ENCODE measurements at regions not wholly inside any gene's neighbourhood (a gene's known extent, or its start where the extent isn't known, plus 50 kb on each side); places are given as distances from the start of the nearest gene placed in this dataset.

DNA sequence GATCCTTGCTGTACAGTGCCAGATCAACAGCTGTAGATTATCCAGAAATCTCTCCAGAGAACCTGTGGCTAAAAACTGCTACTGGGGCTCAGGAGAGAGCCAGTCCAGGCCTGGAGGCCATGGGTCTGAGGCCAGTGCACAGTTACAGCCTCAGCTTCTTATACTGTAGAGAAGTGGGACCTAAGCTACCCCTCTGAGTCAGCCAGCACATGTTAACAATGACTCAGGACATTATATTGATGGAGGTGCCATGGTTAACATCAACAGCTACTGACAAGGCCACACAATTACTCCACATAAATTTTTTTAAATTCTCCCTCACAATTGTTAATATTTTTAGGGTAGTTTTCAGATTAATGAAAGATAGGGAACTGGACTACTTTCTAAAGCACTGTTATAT, 138.5 kb downstream of the RBM26 start:
- no peak for DNase-seq (ENCODE audit: low spot score)

DNA sequence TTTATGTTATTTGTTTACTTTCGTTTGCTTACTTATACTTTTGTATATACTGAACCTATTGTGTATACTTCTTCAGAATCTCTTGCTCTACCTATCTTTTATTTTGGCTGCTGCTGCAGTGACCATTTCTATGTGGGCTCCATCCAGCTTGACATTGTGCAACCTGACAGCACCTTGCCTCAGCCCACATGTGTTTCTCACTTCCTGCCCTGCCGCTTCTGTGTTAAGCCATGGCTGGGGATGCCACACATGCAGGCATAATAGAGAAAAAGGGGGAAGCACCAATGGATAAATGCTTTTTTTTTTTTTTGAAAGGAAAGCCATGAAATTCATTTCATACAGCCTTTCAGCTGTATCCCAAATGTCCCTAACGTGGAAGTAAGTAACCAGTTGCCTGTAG, 147.6 kb downstream of the RBM26 start:
- DNase-seq (ENCODE audit: low spot score), result no peak

DNA sequence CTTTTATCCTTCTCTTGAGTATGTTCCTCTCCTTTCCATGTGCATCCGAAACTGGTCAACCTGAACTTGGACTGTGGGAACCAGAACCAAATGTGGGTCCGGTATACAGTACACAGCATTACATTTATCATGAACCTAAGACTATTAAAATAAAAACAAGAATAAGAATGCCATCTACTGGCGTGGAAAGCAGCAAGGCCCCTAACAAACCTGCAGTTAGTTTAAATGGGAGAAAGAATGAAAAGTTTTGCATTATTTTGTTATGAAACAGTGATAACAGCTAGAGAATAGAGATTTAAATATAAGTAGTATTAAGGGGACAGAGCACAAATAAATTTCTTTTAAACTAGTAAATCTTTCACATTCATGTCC, 159.5 kb downstream of the RBM26 start:
- no peak for DNase-seq (ENCODE audit: low spot score)

DNA sequence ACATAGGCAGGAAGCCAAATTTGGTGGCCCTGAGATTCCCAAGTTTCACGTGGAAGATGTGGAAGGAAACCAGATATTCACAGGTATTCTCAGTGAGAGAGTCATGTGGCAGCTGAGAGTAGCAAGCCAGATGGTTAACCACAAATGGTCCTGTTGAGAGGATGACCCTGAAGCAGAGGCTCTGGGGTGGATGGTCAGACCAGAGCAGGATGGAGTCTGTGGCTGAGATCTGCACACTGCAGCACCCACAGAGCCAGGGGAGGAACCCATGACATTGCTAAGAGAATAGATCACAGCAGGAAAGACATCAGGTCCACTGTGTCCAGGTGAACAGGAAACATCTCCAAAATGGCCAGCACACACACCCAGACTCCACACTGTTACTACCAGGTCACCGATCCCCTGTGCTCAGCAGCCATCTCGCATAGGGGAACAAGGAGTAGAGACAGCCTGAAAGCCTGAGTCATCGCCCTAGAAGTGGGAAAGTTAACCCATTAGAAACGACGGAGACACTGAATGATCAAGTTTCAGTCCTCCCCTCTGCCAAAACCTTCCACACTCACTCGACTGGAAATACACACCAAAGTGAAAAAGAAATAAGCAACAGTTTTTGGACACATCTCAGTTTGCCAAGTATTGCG, 160.0 kb downstream of the RBM26 start:
- no peak for DNase-seq (ENCODE audit: low spot score)

DNA sequence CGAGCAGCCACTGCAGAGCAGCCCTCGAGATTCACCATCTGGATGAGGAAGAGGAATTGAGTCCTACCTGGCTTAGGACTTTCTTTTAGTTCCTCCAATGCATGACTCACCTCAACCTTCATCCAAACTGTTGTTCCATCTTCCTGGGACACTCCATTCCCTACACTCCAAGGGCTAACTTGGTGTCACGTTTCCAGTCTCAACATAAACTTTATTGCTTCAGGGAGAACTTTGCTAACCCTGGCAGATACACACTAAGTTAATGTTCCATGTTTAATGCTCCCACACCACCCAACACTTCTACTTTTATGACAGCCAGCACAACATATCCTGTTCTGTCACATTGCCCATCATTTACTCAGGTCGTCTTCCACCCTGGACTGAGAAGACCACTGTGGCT, 164.4 kb downstream of the RBM26 start:
- DNase-seq (ENCODE audit: low spot score), result no peak

DNA sequence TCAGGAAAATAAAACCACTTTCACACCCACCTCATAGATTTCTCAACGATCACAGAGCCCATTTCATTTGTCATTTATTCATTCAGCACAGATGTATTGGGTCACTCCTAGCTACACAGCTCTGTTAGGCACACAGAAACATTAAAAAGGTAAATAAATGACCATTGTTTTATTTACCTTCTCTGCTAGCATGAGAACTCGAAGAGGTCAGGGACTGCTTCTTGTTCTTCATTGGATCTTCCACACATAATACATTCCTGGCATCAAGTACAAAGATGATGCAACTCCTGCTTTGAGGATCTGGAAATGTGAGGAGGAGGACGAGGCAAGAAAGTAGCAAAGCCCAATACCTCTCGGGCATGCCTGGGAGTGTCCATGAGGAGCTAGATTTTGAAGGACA, 168.1 kb downstream of the RBM26 start:
- no peak for DNase-seq (ENCODE audit: low spot score)

DNA sequence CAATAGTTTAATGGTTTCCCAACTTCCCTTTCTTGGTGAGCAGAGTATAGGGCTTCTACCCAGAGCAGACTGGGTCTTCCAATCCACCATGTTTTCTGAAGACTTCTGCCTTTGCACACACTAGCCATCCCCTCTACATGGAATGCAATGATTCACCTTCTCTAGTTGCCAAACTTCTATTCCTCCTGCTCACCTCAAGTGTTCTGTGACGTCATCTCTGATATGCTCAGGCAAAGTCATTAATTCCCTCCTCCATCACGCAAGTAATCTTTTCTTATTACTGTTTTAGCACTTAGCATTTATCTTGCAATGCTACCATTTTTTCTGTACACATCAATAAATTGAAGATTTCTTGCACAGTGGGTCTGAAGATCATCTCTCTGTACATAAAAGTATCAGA, 174.2 kb downstream of the RBM26 start:
- no peak for DNase-seq (ENCODE audit: low spot score)

DNA sequence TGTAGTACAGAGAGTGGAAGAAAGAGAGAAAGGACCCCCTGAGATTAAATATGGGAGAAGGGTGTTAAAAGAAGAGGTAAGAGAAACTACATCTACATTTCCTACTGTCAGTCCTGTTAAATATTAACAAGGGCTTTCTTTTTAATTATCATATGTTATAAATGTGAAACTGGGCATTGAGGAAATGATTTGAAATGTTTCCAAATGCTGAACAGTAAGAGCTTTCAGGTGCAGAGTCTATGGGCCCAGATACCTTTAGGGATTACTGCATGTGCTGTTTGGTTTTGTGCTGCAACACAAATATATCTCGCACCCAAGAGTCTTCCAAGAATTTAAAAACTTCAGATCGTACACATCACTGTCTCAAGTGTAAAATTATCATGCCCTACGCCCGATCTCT, 176.3 kb downstream of the RBM26 start:
- no peak for DNase-seq (ENCODE audit: low spot score)

DNA sequence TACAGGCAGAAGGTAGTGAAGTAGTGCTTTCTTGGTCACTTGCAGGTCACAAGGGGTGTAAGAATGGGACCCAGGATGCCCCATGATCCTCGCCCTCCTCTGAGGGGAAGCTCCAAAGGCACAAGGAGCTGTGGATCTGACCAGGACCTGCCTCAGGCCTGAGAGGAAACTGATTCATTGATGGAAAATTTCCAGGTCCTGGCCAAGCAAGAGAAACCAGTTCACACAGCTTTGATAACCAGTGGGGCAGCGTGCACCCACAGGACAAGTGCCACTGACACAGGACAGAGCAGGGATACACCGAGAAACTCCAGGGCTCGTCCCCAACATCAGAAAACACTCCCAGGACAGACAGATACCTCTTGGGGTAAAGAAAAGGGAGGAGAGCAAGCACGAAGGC, 177.1 kb downstream of the RBM26 start:
- no peak for DNase-seq (ENCODE audit: low spot score)

DNA sequence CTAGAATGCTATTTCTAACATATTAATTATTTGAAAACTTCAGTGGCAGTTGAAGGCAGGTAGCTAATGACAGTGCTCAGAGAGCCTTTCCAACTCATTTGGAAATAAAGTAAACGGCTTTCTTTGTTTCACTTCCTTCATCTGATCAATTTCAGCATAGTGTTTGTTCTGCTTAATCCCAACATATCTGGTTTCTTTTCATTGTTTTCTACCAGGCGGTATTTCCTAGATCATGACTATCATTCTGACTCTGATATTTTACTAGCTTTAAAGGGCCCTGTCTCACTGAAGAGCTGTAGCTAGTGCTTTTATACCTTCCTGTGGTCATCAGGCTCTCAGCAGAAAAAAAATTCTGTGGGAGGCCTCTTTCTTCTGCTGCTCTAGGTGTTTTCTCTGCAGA, 178.6 kb downstream of the RBM26 start:
- no peak for DNase-seq (ENCODE audit: low spot score)

DNA sequence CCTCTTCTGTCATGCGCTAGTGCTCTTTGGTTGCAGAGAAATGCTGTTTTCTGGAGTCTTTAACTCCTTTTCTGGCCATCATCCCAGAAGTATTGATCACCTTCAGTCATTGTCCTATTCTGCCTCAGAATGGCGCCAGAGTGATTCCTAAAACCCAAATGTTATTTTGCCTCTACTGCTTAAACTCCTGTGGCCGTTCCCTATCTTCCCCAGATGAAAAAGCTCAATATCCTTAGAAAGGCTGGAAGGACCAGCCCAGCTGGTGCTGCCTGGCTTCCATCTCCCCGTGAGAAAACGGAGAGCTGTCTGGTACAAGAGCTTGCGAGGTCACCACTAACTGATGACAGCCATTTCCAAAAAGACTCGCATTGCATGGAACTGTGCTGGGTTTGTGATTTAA, 179.1 kb downstream of the RBM26 start:
- no peak for DNase-seq (ENCODE audit: low spot score)

DNA sequence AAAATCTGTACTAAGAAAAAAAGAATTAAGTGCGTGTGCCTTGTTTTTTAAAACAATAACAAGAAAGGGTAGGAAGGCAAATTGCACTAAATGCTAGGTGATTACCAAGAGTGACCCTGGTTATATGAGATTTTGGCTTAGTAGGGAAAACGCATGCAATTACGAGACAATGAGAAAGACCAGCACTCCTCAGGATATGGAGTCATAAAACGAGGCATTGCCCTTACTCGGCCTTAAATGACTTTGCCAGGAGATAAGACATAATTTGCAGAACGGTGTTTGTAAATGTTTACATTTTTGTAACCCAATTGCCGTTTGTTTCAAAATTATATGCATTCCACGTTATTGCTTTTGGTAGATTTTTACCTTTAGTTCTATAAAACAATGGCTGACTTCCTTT, 179.8 kb downstream of the RBM26 start:
- DNase-seq (ENCODE audit: low spot score), result no peak

DNA sequence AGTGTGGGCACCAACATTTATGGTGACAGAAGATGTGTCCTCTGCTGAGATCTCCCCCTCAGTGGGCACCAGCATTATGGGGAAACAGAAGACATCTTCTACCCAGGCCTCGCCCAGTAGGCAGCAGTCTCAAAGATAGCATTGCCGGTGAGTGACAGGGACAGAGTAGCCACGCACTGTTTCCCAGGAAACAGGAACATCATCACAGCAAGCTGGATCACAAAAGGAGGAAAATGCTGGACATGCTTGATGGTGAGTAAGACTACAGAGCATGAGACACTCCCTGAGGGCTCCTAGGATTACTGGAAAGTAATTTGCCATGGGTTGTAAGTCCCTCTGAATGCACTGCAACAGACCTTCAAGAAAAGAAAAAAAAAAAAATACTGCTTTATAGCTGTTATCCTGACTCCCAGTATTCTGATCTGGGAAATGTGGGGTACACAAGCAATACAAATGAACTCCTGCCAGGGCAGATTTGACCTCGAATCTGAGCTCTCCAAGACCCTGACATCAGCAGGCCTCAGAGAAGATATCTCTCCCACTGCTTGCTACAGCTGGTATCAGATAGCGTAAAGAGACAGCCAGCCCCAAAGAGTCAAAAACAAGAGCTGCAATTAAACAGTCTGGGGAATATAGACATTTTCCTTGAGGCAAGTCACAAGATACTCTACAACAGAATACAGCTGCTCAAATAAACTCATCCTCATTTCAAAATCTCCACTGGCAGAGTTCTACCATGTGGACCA, 180.4 kb downstream of the RBM26 start:
- DNase-seq (ENCODE audit: low spot score), result no peak

DNA sequence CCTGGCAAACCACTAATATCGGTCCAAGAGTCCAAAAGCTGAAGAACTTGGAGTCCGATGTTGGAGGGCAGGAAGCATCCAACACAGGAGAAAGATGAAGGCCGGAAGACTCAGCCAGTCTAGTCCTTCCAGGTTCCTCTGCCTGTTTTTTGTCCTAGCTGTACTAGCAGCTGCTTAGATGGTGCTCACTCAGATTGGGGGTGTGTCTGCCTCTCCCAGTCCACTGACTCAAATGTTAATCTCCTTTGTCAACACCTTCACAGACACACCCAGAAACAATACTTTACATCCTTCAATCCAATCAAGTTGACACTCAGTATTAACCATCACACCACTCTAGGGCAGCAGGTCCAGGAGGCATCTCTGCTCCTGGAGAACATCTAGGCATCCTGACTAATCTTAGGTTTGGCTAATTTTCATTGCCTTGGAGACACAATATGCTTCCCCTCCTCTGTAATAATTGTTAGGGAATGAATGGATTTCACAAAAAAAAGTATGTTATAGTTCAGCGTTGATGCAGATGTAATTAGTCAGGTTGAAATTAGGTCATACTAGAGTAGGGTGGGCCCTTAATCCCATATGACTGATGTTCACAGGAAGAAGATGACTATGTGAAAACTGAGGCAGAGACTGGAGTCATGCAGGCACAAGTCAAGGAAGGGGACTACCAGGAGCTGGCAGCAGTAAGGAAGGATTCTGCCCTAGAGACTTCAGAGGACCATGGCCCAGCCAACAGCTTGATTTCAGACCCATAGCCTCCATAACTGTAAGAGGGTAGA, 183.4 kb downstream of the RBM26 start:
- no peak for DNase-seq (ENCODE audit: low spot score)

DNA sequence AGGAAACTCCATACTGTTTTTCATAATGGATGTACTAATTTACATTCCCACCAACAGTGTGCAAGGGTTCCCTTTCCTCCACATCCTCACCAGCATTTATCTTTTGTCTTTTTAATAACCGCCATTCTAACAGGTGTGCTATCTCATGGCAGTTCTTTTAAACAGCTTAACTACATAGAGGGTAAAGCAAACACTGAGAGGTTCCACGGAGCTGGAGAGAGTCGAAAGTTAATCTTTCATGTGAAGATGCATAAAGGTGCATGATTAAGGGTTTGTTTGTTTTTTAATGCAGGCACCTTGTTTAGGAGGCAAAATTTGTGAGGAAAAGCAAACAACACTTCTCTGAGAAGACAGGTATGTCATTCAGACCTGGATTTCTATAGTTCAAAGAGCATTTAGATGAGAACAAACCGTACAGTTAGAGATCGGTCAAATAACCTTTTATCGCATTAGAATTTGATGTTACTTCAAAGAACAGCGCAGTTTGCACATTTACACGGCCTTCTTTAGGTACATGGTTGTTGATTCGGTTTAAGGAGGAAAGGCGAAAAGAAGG, 193.9 kb downstream of the RBM26 start:
- DNase-seq (ENCODE audit: low spot score), result no peak

DNA sequence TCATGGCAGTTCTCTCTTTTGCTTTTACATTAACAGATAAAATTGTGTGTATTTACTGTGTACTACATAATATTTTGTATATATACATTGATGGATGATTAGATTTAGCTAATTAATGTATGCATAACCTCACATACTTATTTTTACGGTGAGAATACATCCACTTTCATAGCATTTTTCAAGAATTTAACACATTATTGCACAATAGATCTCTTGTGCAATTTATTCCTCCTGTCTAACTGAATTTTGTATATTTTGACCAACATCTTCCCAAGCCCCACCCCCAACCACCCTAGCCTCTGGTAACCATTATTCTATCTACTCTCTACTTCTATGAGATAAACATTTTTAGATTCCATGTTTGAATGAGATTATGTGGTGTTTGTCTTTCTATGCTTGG, 194.7 kb downstream of the RBM26 start:
- no peak for DNase-seq (ENCODE audit: low spot score)

DNA sequence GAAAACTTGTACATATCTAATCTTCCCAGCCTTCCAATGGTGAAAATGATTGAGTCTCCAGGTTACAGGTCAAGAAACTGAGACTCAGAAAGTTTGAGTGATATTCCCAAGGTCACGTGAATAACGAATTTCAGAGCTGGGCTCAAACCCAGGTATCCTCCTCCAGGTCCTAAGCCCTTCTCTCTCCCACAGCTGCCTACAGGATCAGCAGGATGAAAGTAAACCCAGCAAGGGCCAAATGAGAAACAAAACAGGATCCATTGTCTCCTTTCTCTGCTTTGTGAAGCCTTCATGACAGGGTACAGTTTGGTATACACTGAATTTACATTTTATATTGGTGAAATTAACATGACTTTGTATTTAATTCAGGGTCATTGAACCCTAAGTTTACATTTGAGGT, 208.1 kb downstream of the RBM26 start:
- DNase-seq (ENCODE audit: low spot score), result no peak

DNA sequence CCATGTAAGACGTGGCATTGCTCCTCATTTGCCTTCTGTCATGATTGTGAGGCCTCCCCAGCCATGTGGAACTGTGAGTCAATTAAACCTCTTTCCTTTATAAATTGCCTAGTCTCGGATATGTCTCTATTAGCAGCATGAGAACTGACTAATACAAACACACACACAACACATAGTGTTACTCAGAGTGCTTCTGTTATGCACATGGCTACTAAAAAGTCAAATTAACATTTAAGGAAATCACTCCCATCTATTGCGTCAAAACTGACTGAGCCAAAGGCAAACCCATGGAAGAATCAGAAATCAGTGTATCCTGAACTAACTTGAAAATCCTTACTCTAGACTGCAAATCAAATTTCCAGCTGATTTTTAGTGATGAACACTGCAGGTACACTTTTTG, 209.2 kb downstream of the RBM26 start:
- no peak for DNase-seq (ENCODE audit: low spot score)

DNA sequence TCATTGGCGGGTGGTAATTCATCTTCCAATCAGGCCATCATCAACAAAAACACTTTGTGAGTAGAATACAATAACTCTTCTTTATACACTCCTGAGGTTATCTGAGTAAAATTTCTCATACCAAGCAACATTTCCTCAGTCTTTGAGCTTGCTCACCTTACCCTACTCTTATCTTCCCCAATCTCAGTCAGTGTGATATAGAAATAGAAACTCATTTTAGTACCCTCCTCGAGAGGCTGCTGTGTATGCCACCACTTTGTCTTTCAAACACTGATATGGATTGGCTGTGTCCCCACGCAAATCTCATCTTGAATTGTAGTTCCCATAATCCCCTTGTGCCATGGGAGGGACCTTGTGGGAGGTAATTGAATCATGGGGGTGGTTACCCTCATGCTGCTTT, 209.7 kb downstream of the RBM26 start:
- DNase-seq (ENCODE audit: low spot score), result no peak

DNA sequence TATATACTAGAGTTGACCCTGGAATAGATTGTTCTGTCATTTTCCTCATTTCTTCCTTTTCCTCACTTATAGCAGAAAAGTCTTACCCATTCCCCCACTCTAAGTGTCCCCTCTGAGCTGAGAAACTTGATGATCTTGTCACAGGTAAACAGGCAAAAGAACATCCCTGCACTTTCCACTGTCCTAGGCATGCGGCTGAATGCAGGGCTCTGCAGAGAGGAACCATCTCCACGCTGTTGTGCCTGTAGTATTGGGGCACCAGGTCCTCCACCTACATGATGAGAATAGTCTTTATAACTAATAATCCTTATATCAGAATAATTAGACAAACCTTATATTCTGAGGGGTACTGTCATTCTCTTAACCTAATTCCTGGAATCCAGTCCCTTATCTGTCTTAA, 211.3 kb downstream of the RBM26 start:
- no peak for DNase-seq (ENCODE audit: low spot score)

DNA sequence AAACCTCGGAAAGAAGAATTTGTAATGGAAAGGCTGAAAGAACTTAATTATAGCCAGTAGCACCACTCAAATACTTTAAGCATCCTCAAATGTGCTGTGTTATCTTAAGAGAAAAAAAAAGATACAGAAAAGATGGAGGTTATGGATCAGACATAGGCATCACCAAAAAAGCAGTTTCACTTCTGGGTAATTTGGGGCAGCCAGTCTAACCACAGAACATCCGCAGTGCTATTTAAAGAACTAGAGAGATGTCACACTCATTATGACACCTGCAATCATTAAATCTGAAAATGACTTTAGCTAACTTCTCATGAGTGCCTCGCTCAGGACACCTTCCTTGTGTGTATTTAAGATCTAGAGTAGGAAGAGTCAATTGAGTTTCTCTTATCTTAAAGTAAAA, 211.8 kb downstream of the RBM26 start:
- peak; percentile 27 for DNase-seq (ENCODE audit: low spot score)

DNA sequence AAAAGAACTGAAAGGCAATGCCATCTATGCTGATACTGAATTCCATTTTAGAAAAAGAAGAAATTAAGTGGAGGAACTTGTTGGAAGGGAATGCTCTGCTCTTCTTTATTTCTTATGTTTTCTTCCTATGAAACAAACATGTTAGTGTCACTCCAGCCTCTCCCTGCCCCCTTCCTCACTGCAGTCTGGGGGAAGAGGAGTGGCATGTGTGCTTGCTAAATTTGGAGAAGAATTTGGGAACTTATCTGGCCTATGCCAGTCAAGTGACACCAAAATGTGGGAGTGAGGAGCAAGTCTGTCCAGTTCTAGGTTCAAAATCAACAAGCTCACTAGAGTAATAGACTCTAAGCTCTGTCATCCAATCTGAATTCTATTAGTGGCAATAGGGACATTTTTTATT, 214.6 kb downstream of the RBM26 start:
- no peak for DNase-seq (ENCODE audit: low spot score)

DNA sequence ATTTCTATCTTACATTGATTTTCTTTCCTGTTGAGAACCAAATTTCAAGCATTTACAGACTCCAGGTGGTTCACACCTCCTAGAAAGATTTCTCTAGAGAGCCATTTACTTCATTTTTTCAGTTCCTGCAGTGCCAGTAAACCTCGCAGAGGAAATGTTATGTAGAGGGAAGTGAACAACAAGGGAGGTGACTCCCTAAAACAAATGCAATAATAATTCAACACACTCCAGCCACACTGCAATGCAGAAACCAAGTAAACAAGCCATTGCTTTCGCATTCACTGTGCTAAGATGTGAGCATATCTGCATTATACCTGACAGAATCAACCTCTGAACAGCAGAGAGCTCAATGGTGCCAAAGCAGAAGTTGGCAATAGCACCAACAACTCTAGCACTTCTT, 215.1 kb downstream of the RBM26 start:
- no peak for DNase-seq (ENCODE audit: low spot score)

Measured in CD4-positive, alpha-beta T cell treated with Interleukin-6 at 100 ng/mL for 8 hours (primary cell).